ENCODE measurements at regions not wholly inside any gene's neighbourhood (a gene's known extent, or its start where the extent isn't known, plus 50 kb on each side); places are given as distances from the start of the nearest gene placed in this dataset.

GRCh38 chr2:34011684-34012083, 412.6 kb upstream of the FAM98A start:
- no peaks in the 10 kb centered on the region for H3K9me2 ChIP-seq (ENCODE audit: insufficient read depth, low read length)
- no peak overlapping the region for H3K27ac ChIP-seq (ENCODE audit: low read length)
- no peak overlapping the region for H3K9ac ChIP-seq (ENCODE audit: low read length)
- TF ChIP-seq POLR2AphosphoS5 (IDR thresholded peaks at IDR 0.05) (no peak), MXI1 (conservative IDR thresholded peaks at IDR 0.05; ENCODE audit: poor library complexity, severe bottlenecking) (no peak), RAD21 (conservative IDR thresholded peaks at IDR 0.05) (no peak)
- H3K36me3 ChIP-seq (ENCODE audit: insufficient read depth, low read length) = no peaks in the 10 kb centered on the region
- H3K4me2 ChIP-seq (ENCODE audit: low read length) = no peak overlapping the region
- no peak overlapping the region for H2AFZ ChIP-seq (ENCODE audit: low read depth, low read length)
- H3K4me3 ChIP-seq (ENCODE audit: low read length) = no peak overlapping the region
- no peaks in the 10 kb centered on the region for H3K9me3 ChIP-seq (ENCODE audit: low read length)
- H3K27me3 ChIP-seq (ENCODE audit: insufficient read depth, low read depth, low read length) = no peaks in the 10 kb centered on the region
- no peaks in the 10 kb centered on the region for H3F3A ChIP-seq (ENCODE audit: insufficient read depth, low read length, poor library complexity, severe bottlenecking)
- H3K79me2 ChIP-seq (replicated peaks; ENCODE audit: insufficient read depth, low read length) = no peaks in the 10 kb centered on the region
- no peaks in the 10 kb centered on the region for H4K20me1 ChIP-seq (ENCODE audit: insufficient read depth)

GRCh38 chr2:34005901-34006300, 406.8 kb upstream of the FAM98A start:
- Histone ChIP-seq H3K9ac (ENCODE audit: low read length) (no peak overlapping the region), H3K36me3 (ENCODE audit: insufficient read depth, low read length) (no peaks in the 10 kb centered on the region), H4K20me1 (ENCODE audit: insufficient read depth) (no peaks in the 10 kb centered on the region), H3K27ac (ENCODE audit: low read length) (no peak overlapping the region), H3K79me2 (replicated peaks; ENCODE audit: insufficient read depth, low read length) (no peaks in the 10 kb centered on the region), H3K9me3 (ENCODE audit: low read length) (no peaks in the 10 kb centered on the region), H2AFZ (ENCODE audit: low read depth, low read length) (no peak overlapping the region), H3K4me2 (ENCODE audit: low read length) (no peak overlapping the region), H3K27me3 (ENCODE audit: insufficient read depth, low read depth, low read length) (no peaks in the 10 kb centered on the region), H3F3A (ENCODE audit: insufficient read depth, low read length, poor library complexity, severe bottlenecking) (no peaks in the 10 kb centered on the region), H3K4me3 (ENCODE audit: low read length) (no peak overlapping the region), H3K9me2 (ENCODE audit: insufficient read depth, low read length) (no peaks in the 10 kb centered on the region)
- TF ChIP-seq RAD21 (conservative IDR thresholded peaks at IDR 0.05) (no peak), EZH2 (IDR thresholded peaks at IDR 0.05; ENCODE audit: borderline replicate concordance, insufficient read depth, low read length, poor library complexity, severe bottlenecking) (no peak), TAF1 (IDR thresholded peaks at IDR 0.05; ENCODE audit: low read depth) (no peak), EP300 (conservative IDR thresholded peaks at IDR 0.05; ENCODE audit: poor library complexity, severe bottlenecking) (no peak), REST (IDR thresholded peaks at IDR 0.05; ENCODE audit: borderline replicate concordance) (no peak), MXI1 (conservative IDR thresholded peaks at IDR 0.05; ENCODE audit: poor library complexity, severe bottlenecking) (no peak), POLR2AphosphoS5 (IDR thresholded peaks at IDR 0.05) (no peak), CTCF (IDR thresholded peaks at IDR 0.05; ENCODE audit: poor library complexity, severe bottlenecking) (no peak)

GRCh38 chr2:34004936-34005335, 405.8 kb upstream of the FAM98A start:
- TF ChIP-seq REST (IDR thresholded peaks at IDR 0.05; ENCODE audit: borderline replicate concordance) (no peak), TAF1 (IDR thresholded peaks at IDR 0.05; ENCODE audit: low read depth) (no peak), MXI1 (conservative IDR thresholded peaks at IDR 0.05; ENCODE audit: poor library complexity, severe bottlenecking) (no peak), EZH2 (IDR thresholded peaks at IDR 0.05; ENCODE audit: borderline replicate concordance, insufficient read depth, low read length, poor library complexity, severe bottlenecking) (no peak), CTCF (IDR thresholded peaks at IDR 0.05; ENCODE audit: poor library complexity, severe bottlenecking) (no peak), SMC3 (conservative IDR thresholded peaks at IDR 0.05; ENCODE audit: poor library complexity) (no peak), EP300 (conservative IDR thresholded peaks at IDR 0.05; ENCODE audit: poor library complexity, severe bottlenecking) (no peak), POLR2AphosphoS5 (IDR thresholded peaks at IDR 0.05) (no peak)
- no peak overlapping the region for H3K9ac ChIP-seq (ENCODE audit: low read length)
- H3K36me3 ChIP-seq (ENCODE audit: insufficient read depth, low read length) = no peaks in the 10 kb centered on the region
- no peaks in the 10 kb centered on the region for H3F3A ChIP-seq (ENCODE audit: insufficient read depth, low read length, poor library complexity, severe bottlenecking)
- H2AFZ ChIP-seq (ENCODE audit: low read depth, low read length) = no peak overlapping the region
- no peak overlapping the region for H3K4me3 ChIP-seq (ENCODE audit: low read length)
- H3K27me3 ChIP-seq (ENCODE audit: insufficient read depth, low read depth, low read length) = no peaks in the 10 kb centered on the region
- H3K9me2 ChIP-seq (ENCODE audit: insufficient read depth, low read length) = no peaks in the 10 kb centered on the region
- H3K9me3 ChIP-seq (ENCODE audit: low read length) = no peaks in the 10 kb centered on the region
- H3K27ac ChIP-seq (ENCODE audit: low read length) = no peak overlapping the region
- no peaks in the 10 kb centered on the region for H3K79me2 ChIP-seq (replicated peaks; ENCODE audit: insufficient read depth, low read length)
- H3K4me2 ChIP-seq (ENCODE audit: low read length) = no peak overlapping the region
- no peaks in the 10 kb centered on the region for H4K20me1 ChIP-seq (ENCODE audit: insufficient read depth)
